ENCODE measurements at regions not wholly inside any gene's neighbourhood (a gene's known extent, or its start where the extent isn't known, plus 50 kb on each side); places are given as distances from the start of the nearest gene placed in this dataset.
A peak's percentile ranks its signal among the peaks of the same experiment; 100 is the strongest.

DNA sequence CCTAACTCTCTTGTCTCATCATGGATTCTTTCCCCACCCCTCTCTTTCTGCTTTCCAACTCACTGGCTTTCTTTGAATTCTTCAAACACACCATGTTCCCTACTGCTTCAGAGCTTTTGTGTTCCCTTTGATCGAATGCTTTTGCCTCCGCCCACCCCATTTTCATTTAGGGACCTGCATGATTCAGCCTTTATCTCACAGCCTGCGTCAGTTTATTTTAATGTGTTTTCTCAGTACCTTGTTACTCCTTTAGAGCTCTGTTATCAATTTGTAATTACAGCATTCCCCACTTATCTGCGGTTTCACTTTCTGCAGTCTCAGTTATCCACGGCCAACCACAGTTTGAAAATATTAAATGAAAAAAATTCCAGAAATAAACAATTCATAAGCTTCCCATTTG is 451.3 kb downstream of the METTL15 start:
- no peak overlapping the region for H3K4me3 Mint-ChIP-seq (ENCODE audit: unreplicated experiment)
- CTCF ChIA-PET: no interaction called here
- H3K9me3 Mint-ChIP-seq (ENCODE audit: unreplicated experiment): peaks cover 8% of the 10 kb centered on the region

GRCh38 chr11:28547321-28547741 is 439.1 kb downstream of the METTL15 start:
- no peaks in the 10 kb centered on the region for H3K4me1 Mint-ChIP-seq (ENCODE audit: insufficient read depth, unreplicated experiment)
- POLR2A ChIA-PET: no interaction called here
- no peaks in the 10 kb centered on the region for H3K36me3 Mint-ChIP-seq (ENCODE audit: insufficient read depth, unreplicated experiment)
- H3K27me3 Mint-ChIP-seq (ENCODE audit: insufficient read depth, unreplicated experiment): no peaks in the 10 kb centered on the region
- no TSS peak for BruUV-seq (replicated peaks)
- CTCF ChIA-PET: interaction anchor here (0.5 to 1.9 kb wide), 2 partner anchors 18 to 911 kb away, joined by 3 to 10 read pairs; no protein-coding TSS in a partner anchor
- TF ChIP-seq, protein P1, sequence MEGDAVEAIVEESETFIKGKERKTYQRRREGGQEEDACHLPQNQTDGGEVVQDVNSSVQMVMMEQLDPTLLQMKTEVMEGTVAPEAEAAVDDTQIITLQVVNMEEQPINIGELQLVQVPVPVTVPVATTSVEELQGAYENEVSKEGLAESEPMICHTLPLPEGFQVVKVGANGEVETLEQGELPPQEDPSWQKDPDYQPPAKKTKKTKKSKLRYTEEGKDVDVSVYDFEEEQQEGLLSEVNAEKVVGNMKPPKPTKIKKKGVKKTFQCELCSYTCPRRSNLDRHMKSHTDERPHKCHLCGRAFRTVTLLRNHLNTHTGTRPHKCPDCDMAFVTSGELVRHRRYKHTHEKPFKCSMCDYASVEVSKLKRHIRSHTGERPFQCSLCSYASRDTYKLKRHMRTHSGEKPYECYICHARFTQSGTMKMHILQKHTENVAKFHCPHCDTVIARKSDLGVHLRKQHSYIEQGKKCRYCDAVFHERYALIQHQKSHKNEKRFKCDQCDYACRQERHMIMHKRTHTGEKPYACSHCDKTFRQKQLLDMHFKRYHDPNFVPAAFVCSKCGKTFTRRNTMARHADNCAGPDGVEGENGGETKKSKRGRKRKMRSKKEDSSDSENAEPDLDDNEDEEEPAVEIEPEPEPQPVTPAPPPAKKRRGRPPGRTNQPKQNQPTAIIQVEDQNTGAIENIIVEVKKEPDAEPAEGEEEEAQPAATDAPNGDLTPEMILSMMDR (IDR thresholded peaks at IDR 0.05; ENCODE audit: unreplicated experiment): no peak
- no peak for DNase-seq (ENCODE audit: unreplicated experiment)
- H3K9me3 Mint-ChIP-seq (ENCODE audit: unreplicated experiment): no peaks in the 10 kb centered on the region
- no peak overlapping the region for H3K4me3 Mint-ChIP-seq (ENCODE audit: unreplicated experiment)
- intact Hi-C loops (cut with micrococcal nuclease): no loop called here
- H3K27ac Mint-ChIP-seq (ENCODE audit: low read depth, unreplicated experiment): no peak overlapping the region

More for the DNA sequence above, 451.3 kb downstream of the METTL15 start:
- Mint-ChIP-seq H3K4me1 (ENCODE audit: insufficient read depth, unreplicated experiment) (no peaks in the 10 kb centered on the region), H3K36me3 (ENCODE audit: insufficient read depth, unreplicated experiment) (no peaks in the 10 kb centered on the region), H3K27me3 (ENCODE audit: insufficient read depth, unreplicated experiment) (no peaks in the 10 kb centered on the region), H3K27ac (ENCODE audit: low read depth, unreplicated experiment) (peak overlapping the region; percentile 4)
- POLR2A ChIA-PET: no interaction called here
- no peak for DNase-seq (ENCODE audit: unreplicated experiment)
- TF ChIP-seq, protein P1 (IDR thresholded peaks at IDR 0.05; ENCODE audit: unreplicated experiment): no peak
- intact Hi-C loops (cut with micrococcal nuclease): no loop called here
- no TSS peak for BruUV-seq (replicated peaks)

DNA sequence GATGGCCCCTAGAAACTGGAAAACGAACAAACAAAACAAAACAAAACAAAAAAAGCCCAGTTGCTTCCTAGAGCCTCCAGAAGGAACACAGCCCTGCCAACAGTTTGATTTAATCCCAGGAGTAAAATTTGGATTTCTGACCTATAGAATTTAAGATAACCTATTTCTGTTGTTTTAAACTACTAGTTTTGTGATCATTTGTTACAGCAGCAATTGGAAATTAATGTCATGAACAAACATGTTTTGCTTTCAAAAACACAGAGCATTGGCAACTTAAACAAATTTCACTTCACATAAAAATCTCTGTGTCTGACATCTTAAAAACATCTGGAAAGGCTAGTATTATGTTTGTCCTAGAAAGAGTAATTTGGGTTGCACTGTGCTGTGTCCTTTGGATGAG is 437.3 kb downstream of the METTL15 start:
- ChIA-PET POLR2A (interaction anchor here (0.6 kb wide), 1 partner anchor 815 kb away, joined by 3 read pairs; no protein-coding TSS in a partner anchor), CTCF (interaction anchor here (1.0 to 1.1 kb wide), 2 partner anchors 14 to 16 kb away, joined by 3 to 5 read pairs; no protein-coding TSS in a partner anchor)
- intact Hi-C loops (cut with micrococcal nuclease): no loop called here
- no TSS peak for BruUV-seq (replicated peaks)
- no peaks in the 10 kb centered on the region for H3K9me3 Mint-ChIP-seq (ENCODE audit: unreplicated experiment)
- H3K4me1 Mint-ChIP-seq (ENCODE audit: insufficient read depth, unreplicated experiment): no peaks in the 10 kb centered on the region
- TF ChIP-seq, protein P1 (IDR thresholded peaks at IDR 0.05; ENCODE audit: unreplicated experiment): no peak
- no peaks in the 10 kb centered on the region for H3K27me3 Mint-ChIP-seq (ENCODE audit: insufficient read depth, unreplicated experiment)
- H3K36me3 Mint-ChIP-seq (ENCODE audit: insufficient read depth, unreplicated experiment): no peaks in the 10 kb centered on the region
- no peak overlapping the region for H3K27ac Mint-ChIP-seq (ENCODE audit: low read depth, unreplicated experiment)
- no peak overlapping the region for H3K4me3 Mint-ChIP-seq (ENCODE audit: unreplicated experiment)
- DNase-seq (ENCODE audit: unreplicated experiment): no peak

GRCh38 chr11:28542561-28542960 is 434.4 kb downstream of the METTL15 start:
- no peaks in the 10 kb centered on the region for H3K9me3 Mint-ChIP-seq (ENCODE audit: unreplicated experiment)
- H3K36me3 Mint-ChIP-seq (ENCODE audit: insufficient read depth, unreplicated experiment): no peaks in the 10 kb centered on the region
- CTCF ChIA-PET: interaction anchor here (1.3 kb wide), 1 partner anchor 13 kb away, joined by 4 read pairs; no protein-coding TSS in a partner anchor
- intact Hi-C loops (cut with micrococcal nuclease): no loop called here
- no peak overlapping the region for H3K27ac Mint-ChIP-seq (ENCODE audit: low read depth, unreplicated experiment)
- TF ChIP-seq, protein P1 (IDR thresholded peaks at IDR 0.05; ENCODE audit: unreplicated experiment): no peak
- H3K4me1 Mint-ChIP-seq (ENCODE audit: insufficient read depth, unreplicated experiment): no peaks in the 10 kb centered on the region
- POLR2A ChIA-PET: no interaction called here
- no TSS peak for BruUV-seq (replicated peaks)
- no peak overlapping the region for H3K4me3 Mint-ChIP-seq (ENCODE audit: unreplicated experiment)
- no peak for DNase-seq (ENCODE audit: unreplicated experiment)
- H3K27me3 Mint-ChIP-seq (ENCODE audit: insufficient read depth, unreplicated experiment): no peaks in the 10 kb centered on the region
